ENCODE measurements at regions not wholly inside any gene's neighbourhood (a gene's known extent, or its start where the extent isn't known, plus 50 kb on each side); places are given as distances from the start of the nearest gene placed in this dataset.

DNA sequence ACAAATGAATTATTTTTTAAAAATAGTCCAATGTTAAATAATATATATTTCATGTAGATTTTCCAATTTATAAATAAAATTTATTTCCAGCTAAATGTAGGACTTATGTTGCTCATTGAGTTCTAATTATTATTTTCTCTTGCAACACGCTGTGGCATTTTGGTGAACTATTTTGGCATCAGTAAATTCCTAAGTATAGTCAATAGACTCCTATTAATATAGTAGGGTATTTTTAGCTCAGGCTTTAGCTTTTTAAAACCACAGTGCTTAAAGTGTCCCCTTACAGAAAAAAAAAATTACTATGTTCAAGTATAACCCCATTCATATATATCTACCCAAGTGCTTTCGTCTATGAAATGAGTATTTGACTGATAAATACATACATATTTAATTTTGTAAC lies 919.2 kb upstream of the SOX9 start:
- no peak overlapping the region for H3K4me3 ChIP-seq (replicated peaks in 1 of 3; ENCODE audit: insufficient read depth in 1 of 3, low read depth in 1 of 3, low read length in 3 of 3)
- no peaks in the 10 kb centered on the region for H3K9me1 ChIP-seq (replicated peaks; ENCODE audit: control insufficient read depth, extremely low read depth, insufficient read depth, low read length)
- H3K36me3 ChIP-seq (ENCODE audit: control insufficient read depth in 2 of 2, extremely low read depth in 1 of 2, insufficient read depth in 2 of 2, low read length in 2 of 2), result no peaks in the 10 kb centered on the region
- no TSS peak for BruUV-seq (replicated peaks)
- H3K9me3 ChIP-seq (replicated peaks; ENCODE audit: control insufficient read depth, insufficient read depth, low read length), result peaks cover 2% of the 10 kb centered on the region
- no peak overlapping the region for H3K4me2 ChIP-seq (ENCODE audit: insufficient read depth, low read length)
- intact Hi-C loops (cut with micrococcal nuclease), result no loop called here
- POLR2A ChIA-PET, result no interaction called here
- H3K79me2 ChIP-seq (ENCODE audit: control insufficient read depth, insufficient read depth, low read length), result no peaks in the 10 kb centered on the region
- no peak overlapping the region for H2AFZ ChIP-seq (ENCODE audit: low read depth, low read length)
- TF ChIP-seq CTCF (IDR thresholded peaks at IDR 0.05; ENCODE audit: extremely low read depth in 1 of 2, insufficient read depth in 1 of 2, low read depth in 1 of 2, low read length in 2 of 2) (no peak), FOS (IDR thresholded peaks at IDR 0.05; ENCODE audit: borderline replicate concordance, insufficient read depth, low read length) (no peak), MYC (IDR thresholded peaks at IDR 0.05; ENCODE audit: low read depth, low read length) (no peak), JUN (IDR thresholded peaks at IDR 0.05; ENCODE audit: borderline replicate concordance, insufficient read depth, insufficient read length, low read depth) (no peak), POLR2AphosphoS5 (IDR thresholded peaks at IDR 0.05; ENCODE audit: insufficient read depth, low read depth, low read length) (no peak), POLR2A (IDR thresholded peaks at IDR 0.05; ENCODE audit: low read depth, low read length) (no peak), GATA2 (IDR thresholded peaks at IDR 0.05; ENCODE audit: insufficient read depth, insufficient read length, low read depth, low read length) (no peak), EZH2 (IDR thresholded peaks at IDR 0.05; ENCODE audit: borderline replicate concordance, low read depth, low read length, severe bottlenecking) (no peak)
- TF ChIP-seq, protein P1, sequence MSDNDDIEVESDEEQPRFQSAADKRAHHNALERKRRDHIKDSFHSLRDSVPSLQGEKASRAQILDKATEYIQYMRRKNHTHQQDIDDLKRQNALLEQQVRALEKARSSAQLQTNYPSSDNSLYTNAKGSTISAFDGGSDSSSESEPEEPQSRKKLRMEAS (IDR thresholded peaks at IDR 0.05; ENCODE audit: insufficient read depth, insufficient read length), result no peak
- H3K27me3 ChIP-seq (ENCODE audit: control insufficient read depth in 2 of 2, insufficient read depth in 2 of 2, low read length in 2 of 2), result no peaks in the 10 kb centered on the region
- no peak for DNase-seq (ENCODE audit: low read depth, low spot score)
- no peaks in the 10 kb centered on the region for H3K4me1 ChIP-seq (ENCODE audit: control insufficient read depth, extremely low read depth, insufficient read depth, low read length)
- dilution Hi-C loops (cut with MboI; ENCODE audit: extremely low pct_ligation_motif_present, low sequenced_read_pairs), result no loop called here
- no peak overlapping the region for H3K9ac ChIP-seq (replicated peaks; ENCODE audit: extremely low read depth, insufficient read depth, low read length)
- no peak for FAIRE-seq
- no peaks in the 10 kb centered on the region for H4K20me1 ChIP-seq (replicated peaks; ENCODE audit: control insufficient read depth, extremely low read depth, insufficient read depth, low read length)
- no peak overlapping the region for H3K27ac ChIP-seq (ENCODE audit: insufficient read depth, low read depth, low read length)
- CTCF ChIA-PET, result interaction anchor here (0.8 kb wide), 1 partner anchor 9 kb away, joined by 3 read pairs; no protein-coding TSS in a partner anchor

Measured in endothelial cell of umbilical vein (primary cell).